ENCODE measurements at regions not wholly inside any gene's neighbourhood (a gene's known extent, or its start where the extent isn't known, plus 50 kb on each side); places are given as distances from the start of the nearest gene placed in this dataset.

DNA sequence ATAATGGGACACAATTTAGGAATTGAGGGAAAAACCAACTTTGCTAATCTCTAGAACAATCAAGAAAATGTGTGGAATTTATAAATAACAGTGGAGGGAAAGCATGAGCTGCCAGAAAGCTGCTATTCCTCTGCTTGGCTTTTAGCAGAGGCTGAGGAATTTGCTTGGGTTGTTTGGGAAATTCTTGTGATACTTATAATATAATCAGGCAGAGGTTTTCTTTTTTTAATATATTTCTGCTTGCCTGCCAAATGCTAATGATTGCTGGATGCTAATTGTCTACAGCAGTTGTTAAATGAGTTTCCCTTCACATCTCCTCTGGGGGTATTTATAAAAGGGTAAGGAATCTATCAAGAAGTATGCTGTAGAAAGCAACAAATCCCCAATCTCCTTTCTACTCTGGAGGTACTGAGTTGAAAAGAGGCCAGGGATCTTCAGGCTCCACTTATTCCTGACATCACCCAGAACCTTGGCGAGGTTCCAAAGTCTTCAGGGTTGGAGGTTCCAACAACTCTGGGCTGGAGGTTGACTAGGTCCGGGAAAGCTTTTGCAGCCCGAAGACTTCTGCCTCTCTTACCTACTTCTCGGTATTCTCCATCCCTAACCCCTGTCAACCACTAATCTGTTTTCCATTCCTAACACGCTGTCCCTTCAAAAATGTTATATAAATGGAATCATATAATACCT is 60.4 kb upstream of the TMED7 start:
- Histone ChIP-seq H3K36me3 (ENCODE audit: insufficient read depth in 1 of 2, low read depth in 1 of 2) (no peaks in the 10 kb centered on the region), H3K27ac (no peak overlapping the region), H3K9me3 (no peaks in the 10 kb centered on the region), H3K4me1 (no peaks in the 10 kb centered on the region), H3K27me3 (ENCODE audit: insufficient read depth in 3 of 3, low read length in 2 of 3) (no peaks in the 10 kb centered on the region), H3K4me3 (no peak overlapping the region)
- 48 to 66% (median 49%) methylated on average over 5 of the region's 5 CpGs for WGBS, 3 donors
- TF ChIP-seq, protein P1, sequence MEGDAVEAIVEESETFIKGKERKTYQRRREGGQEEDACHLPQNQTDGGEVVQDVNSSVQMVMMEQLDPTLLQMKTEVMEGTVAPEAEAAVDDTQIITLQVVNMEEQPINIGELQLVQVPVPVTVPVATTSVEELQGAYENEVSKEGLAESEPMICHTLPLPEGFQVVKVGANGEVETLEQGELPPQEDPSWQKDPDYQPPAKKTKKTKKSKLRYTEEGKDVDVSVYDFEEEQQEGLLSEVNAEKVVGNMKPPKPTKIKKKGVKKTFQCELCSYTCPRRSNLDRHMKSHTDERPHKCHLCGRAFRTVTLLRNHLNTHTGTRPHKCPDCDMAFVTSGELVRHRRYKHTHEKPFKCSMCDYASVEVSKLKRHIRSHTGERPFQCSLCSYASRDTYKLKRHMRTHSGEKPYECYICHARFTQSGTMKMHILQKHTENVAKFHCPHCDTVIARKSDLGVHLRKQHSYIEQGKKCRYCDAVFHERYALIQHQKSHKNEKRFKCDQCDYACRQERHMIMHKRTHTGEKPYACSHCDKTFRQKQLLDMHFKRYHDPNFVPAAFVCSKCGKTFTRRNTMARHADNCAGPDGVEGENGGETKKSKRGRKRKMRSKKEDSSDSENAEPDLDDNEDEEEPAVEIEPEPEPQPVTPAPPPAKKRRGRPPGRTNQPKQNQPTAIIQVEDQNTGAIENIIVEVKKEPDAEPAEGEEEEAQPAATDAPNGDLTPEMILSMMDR (IDR thresholded peaks at IDR 0.05): no peak
- ATAC-seq (no peak), DNase-seq (no peak)
- intact Hi-C loops (cut with DNase I): no loop called here

DNA sequence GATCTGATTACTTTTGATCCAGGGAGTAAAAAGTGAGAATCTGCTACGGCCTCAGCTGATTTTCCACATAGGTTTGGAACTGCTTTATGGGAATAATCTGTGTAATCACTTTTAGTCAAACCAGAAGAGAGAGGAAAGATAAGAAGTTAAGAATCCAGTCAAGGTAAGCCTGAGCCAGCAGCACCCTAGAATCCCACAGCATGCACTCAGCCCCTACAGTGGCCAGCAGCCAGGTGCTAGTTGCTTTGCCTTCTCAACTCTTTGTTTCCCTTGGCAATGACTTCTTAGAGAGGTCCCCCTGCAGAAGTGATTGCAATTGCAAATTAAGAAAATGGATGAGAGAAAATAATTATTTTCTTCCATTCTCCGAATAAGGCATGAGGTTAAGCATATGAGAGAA is 59.7 kb upstream of the TMED7 start:
- 40 to 47% (median 42%) methylated on average over 2 of the region's 2 CpGs for WGBS, 3 donors
- H3K9me3 ChIP-seq: no peaks in the 10 kb centered on the region
- no peaks in the 10 kb centered on the region for H3K36me3 ChIP-seq (ENCODE audit: insufficient read depth in 1 of 2, low read depth in 1 of 2)
- no peak overlapping the region for H3K4me3 ChIP-seq
- no peak overlapping the region for H3K27ac ChIP-seq
- ATAC-seq (no peak), DNase-seq (no peak)
- no peaks in the 10 kb centered on the region for H3K27me3 ChIP-seq (ENCODE audit: insufficient read depth in 3 of 3, low read length in 2 of 3)
- H3K4me1 ChIP-seq: no peaks in the 10 kb centered on the region
- TF ChIP-seq, protein P1 (IDR thresholded peaks at IDR 0.05): no peak
- intact Hi-C loops (cut with DNase I): no loop called here

DNA sequence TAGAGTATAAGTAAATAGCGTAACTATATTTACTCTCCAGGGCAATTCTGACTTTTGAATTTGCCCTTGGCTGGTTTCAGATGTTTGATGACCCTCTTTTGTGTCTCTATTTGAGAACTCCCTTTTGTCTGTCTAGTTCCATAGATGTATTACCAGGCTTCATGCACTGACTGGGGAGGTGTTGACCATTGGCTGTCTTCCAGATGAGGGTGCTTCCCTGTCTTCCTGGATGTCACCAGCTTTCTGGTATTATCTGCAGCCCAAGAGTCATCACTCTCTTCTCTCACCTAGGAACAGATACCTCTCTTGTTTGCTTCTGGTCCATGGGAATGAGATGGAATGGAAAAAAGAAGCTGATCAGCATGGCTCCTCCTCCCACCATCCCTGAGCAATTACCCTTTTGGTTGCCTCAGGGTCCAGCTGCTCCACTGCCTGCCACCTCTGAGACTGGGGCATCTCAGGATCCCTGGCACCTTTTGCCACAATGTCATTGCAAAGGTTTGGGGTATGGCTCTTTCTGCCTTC is 58.7 kb upstream of the TMED7 start:
- Histone ChIP-seq H3K27me3 (ENCODE audit: insufficient read depth in 3 of 3, low read length in 2 of 3) (no peaks in the 10 kb centered on the region), H3K9me3 (no peaks in the 10 kb centered on the region), H3K36me3 (ENCODE audit: insufficient read depth in 1 of 2, low read depth in 1 of 2) (no peaks in the 10 kb centered on the region), H3K27ac (no peak overlapping the region), H3K4me3 (no peak overlapping the region), H3K4me1 (no peaks in the 10 kb centered on the region)
- intact Hi-C loops (cut with DNase I): no loop called here
- DNase-seq: no peak
- WGBS, 3 donors: 95 to 97% (median 96%) methylated on average over 1 of the region's 1 CpG
- TF ChIP-seq, protein P1 (IDR thresholded peaks at IDR 0.05): no peak
- ATAC-seq: no peak

DNA sequence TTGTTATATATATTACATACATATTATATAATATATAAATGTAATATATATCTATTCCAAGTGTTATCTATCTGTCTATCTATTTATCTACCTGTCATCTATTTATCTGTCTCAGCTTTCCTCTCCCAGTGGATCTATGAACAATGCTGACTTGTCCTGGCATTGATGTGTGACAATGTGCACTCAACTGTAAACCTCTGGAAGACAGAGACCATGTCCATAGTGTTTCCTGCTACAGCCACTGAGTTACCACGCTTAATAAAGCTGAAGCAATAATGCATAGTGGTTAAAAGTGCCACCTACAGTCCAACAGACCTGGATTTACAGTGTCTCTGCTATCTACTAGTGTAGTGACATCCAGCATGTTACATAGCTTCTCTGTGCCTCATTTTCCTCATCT is 57.2 kb upstream of the TMED7 start:
- 67 to 73% (median 68%) methylated on average over 1 of the region's 1 CpG for WGBS, 3 donors
- no peaks in the 10 kb centered on the region for H3K4me1 ChIP-seq
- H3K36me3 ChIP-seq (ENCODE audit: insufficient read depth in 1 of 2, low read depth in 1 of 2): no peaks in the 10 kb centered on the region
- TF ChIP-seq, protein P1 (IDR thresholded peaks at IDR 0.05): no peak
- ATAC-seq (no peak), DNase-seq (no peak)
- no peaks in the 10 kb centered on the region for H3K27me3 ChIP-seq (ENCODE audit: insufficient read depth in 3 of 3, low read length in 2 of 3)
- H3K9me3 ChIP-seq: no peaks in the 10 kb centered on the region
- H3K4me3 ChIP-seq: no peak overlapping the region
- H3K27ac ChIP-seq: no peak overlapping the region
- intact Hi-C loops (cut with DNase I): no loop called here
